Suprapubic skin (tissue), 4 donors: ENCODE measurements at regions not wholly inside any gene's neighbourhood (a gene's known extent, or its start where the extent isn't known, plus 50 kb on each side); places are given as distances from the start of the nearest gene placed in this dataset.

ENCODE experiments used
- POLR2A ChIP-seq, 2 donors: fragments of 450-650 bp; IDR thresholded peaks; one replicate each; pipeline ENCODE4 v1.6.1; 2017; ENCODE audit warnings: antibody characterized with exemption in 2 of 2, mild to moderate bottlenecking in 2 of 2, moderate library complexity in 2 of 2
- POLR2AphosphoS5 ChIP-seq, 3 donors: sonication (generic); formaldehyde crosslinking; IDR thresholded peaks; one replicate each; pipeline ENCODE4 v1.6.1; 2017; ENCODE audit warnings: antibody characterized with exemption in 3 of 3
- TF ChIP-seq, protein P1 (sequence below), 2 donors: fragments of 200-600 bp in 1 of 2; fragments of 450-650 bp in 1 of 2; sonication (generic) in 1 of 2; IDR thresholded peaks; one replicate each; pipeline ENCODE4 v1.5.1; 2016 to 2019; ENCODE audit warnings: antibody characterized with exemption in 2 of 2, mild to moderate bottlenecking in 1 of 2, moderate library complexity in 1 of 2

DNA sequence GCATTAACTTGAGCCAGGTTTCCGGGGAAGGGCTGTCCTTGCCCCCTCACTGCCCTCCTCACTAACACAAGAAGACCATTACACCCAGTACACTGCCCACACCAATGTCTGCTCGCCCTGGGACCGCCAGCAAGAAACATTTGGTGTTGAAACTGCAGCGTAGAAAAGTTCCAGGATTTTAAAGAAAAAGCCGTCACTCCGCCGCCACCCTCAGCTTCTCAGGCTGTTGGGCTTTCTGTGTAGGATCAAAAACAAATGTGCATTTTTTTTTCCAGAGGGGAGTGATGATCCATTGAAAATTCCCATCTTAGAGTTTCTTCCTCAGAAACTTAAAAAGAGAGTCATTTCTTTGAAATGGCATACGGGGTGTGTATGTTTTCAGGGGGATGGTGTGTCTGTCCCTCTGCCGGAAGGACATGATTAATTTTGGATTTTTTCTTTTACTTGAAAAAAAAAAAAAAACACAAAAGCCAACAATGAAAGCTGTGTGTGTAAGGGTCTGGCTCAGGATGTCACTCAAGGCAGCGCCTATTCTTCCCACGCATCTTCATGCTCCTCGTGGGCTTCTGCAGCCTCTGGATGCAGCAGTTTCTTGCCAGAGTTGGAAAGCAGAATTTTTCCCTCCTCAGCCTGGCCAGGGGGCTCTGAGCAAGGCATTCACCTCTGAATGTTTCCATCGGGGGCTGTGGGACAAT lies 184.9 kb downstream of the GLI2 start:
- TF ChIP-seq, protein P1, sequence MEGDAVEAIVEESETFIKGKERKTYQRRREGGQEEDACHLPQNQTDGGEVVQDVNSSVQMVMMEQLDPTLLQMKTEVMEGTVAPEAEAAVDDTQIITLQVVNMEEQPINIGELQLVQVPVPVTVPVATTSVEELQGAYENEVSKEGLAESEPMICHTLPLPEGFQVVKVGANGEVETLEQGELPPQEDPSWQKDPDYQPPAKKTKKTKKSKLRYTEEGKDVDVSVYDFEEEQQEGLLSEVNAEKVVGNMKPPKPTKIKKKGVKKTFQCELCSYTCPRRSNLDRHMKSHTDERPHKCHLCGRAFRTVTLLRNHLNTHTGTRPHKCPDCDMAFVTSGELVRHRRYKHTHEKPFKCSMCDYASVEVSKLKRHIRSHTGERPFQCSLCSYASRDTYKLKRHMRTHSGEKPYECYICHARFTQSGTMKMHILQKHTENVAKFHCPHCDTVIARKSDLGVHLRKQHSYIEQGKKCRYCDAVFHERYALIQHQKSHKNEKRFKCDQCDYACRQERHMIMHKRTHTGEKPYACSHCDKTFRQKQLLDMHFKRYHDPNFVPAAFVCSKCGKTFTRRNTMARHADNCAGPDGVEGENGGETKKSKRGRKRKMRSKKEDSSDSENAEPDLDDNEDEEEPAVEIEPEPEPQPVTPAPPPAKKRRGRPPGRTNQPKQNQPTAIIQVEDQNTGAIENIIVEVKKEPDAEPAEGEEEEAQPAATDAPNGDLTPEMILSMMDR (IDR thresholded peaks at IDR 0.05): no peak
- TF ChIP-seq POLR2A (IDR thresholded peaks at IDR 0.05) (no peak), POLR2AphosphoS5 (IDR thresholded peaks at IDR 0.05) (no peak)
